K562 (cell line): ENCODE measurements at regions not wholly inside any gene's neighbourhood (a gene's known extent, or its start where the extent isn't known, plus 50 kb on each side); places are given as distances from the start of the nearest gene placed in this dataset.

Experiments
- ATAC-seq: fragments of 200-7000 bp; cut with Tn5 transposase; 3 replicates; pipeline ENCODE4 v1.9.1; 2020; ENCODE audit warnings: moderate library complexity
- BruUV-seq: library from RNA; stranded (reverse); fragments of 400-500 nt; replicated peaks from 2 replicates; lab custom pipeline; 2021; lab: Mats Ljungman, UMichigan
- CTCF ChIA-PET: fragments of 300-600 bp; formaldehyde crosslinking; extraction: SDS; loops from one replicate; lab custom pipeline; 2021; ENCODE audit warnings: low intra/inter-chr PET ratio; lab: Yijun Ruan, JAX
- POLR2A ChIA-PET: fragments of 300-600, 350-650 bp; sonication (Branson Sonifier 250); formaldehyde crosslinking; extraction: SDS; loops from one replicate; lab custom pipeline; 2021; ENCODE audit warnings: antibody characterized with exemption, inconsistent platforms; lab: Yijun Ruan, JAX
- DNase-seq, 4 experiments: peaks; one replicate each; pipeline versions ENCODE4 v3.0.0 to v3.0.0-alpha.2; 2011 to 2018; ENCODE audit warnings: low spot score in 3 of 4, mixed read lengths in 3 of 4; ENCODE audit errors: extremely low read depth in 1 of 4
- FAIRE-seq: peaks from 2 replicates; lab custom pipeline; 2011; peaks lifted over from hg19 to GRCh38; lab: Jason Lieb, UNC
- H2AFZ ChIP-seq: 2 replicates; pipeline ENCODE4 v1.6.0; 2011; ENCODE audit warnings: low read depth, low read length, control low read depth, inconsistent platforms
- H3K27ac ChIP-seq: fragments of 200-600 bp; 3 replicates; pipeline ENCODE4 v1.8.0; 2011; ENCODE audit warnings: low read depth, mild to moderate bottlenecking, control low read depth, inconsistent platforms, low read length, moderate library complexity, mixed read lengths; ENCODE audit errors: extremely low read depth
- H3K27me3 ChIP-seq, 2 experiments: fragments of 300-600 bp in 1 of 2; 2 replicates in 1 of 2; 3 replicates in 1 of 2; pipeline versions ENCODE4 v1.6.0 to v1.8.0; 2011; ENCODE audit warnings: inconsistent platforms in 2 of 2, low read length in 2 of 2, mild to moderate bottlenecking in 1 of 2, mixed read lengths in 1 of 2, moderate library complexity in 1 of 2; ENCODE audit not compliant: control insufficient read depth in 2 of 2, insufficient read depth in 2 of 2
- H3K36me3 ChIP-seq: fragments of 300-600 bp; 3 replicates; pipeline ENCODE4 v1.8.0; 2011; ENCODE audit warnings: mild to moderate bottlenecking, low read length, inconsistent platforms; ENCODE audit not compliant: control insufficient read depth, insufficient read depth
- H3K4me1 ChIP-seq, 2 experiments: fragments of 200-600 bp in 1 of 2; replicated peaks in 1 of 2; 2 replicates in 1 of 2; 3 replicates in 1 of 2; pipeline versions ENCODE4 v1.5.1 to v1.8.0; 2011; ENCODE audit warnings: inconsistent platforms in 2 of 2, low read length in 2 of 2, mild to moderate bottlenecking in 1 of 2, mixed read lengths in 1 of 2, moderate library complexity in 1 of 2; ENCODE audit not compliant: control insufficient read depth in 2 of 2, insufficient read depth in 2 of 2
- H3K4me2 ChIP-seq: 2 replicates; pipeline ENCODE4 v1.6.1; 2011; ENCODE audit warnings: low read length, control low read depth, inconsistent platforms, mixed read lengths; ENCODE audit not compliant: insufficient read depth
- H3K4me3 ChIP-seq: fragments of 200-600 bp; sonication (generic), shearing (Covaris generic); 2 replicates; pipeline ENCODE4 v1.5.1; 2016; ENCODE audit warnings: control low read depth, inconsistent platforms
- H3K79me2 ChIP-seq: fragments of 200-600 bp; 3 replicates; pipeline ENCODE4 v1.8.0; 2011; ENCODE audit warnings: low read length, inconsistent platforms; ENCODE audit not compliant: control insufficient read depth, insufficient read depth
- H3K9ac ChIP-seq, 2 experiments: 2 replicates each; pipeline versions ENCODE4 v1.6.0 to v1.6.1; 2011; ENCODE audit warnings: low read depth in 2 of 2, low read length in 2 of 2, control low read depth in 1 of 2, inconsistent platforms in 1 of 2, mild to moderate bottlenecking in 1 of 2, mixed read lengths in 1 of 2; ENCODE audit not compliant: insufficient read depth in 1 of 2
- H3K9me1 ChIP-seq: one replicate; pipeline ENCODE4 v1.6.0; 2011; ENCODE audit warnings: inconsistent platforms, mild to moderate bottlenecking, low read length, moderate library complexity; ENCODE audit not compliant: control insufficient read depth, insufficient read depth
- H3K9me3 ChIP-seq: replicated peaks from 2 replicates; pipeline ENCODE4 v1.5.1; 2011; ENCODE audit warnings: low read depth, low read length, inconsistent platforms; ENCODE audit not compliant: control insufficient read depth, insufficient read depth
- H4K20me1 ChIP-seq: replicated peaks from 2 replicates; pipeline ENCODE4 v1.6.1; 2011; ENCODE audit warnings: low read length, inconsistent platforms, mixed read lengths; ENCODE audit not compliant: control insufficient read depth, insufficient read depth
- ZNF444 ChIP-seq: fragments of 250-450 bp; sonication (Bioruptor Pico); IDR thresholded peaks from 2 replicates; pipeline ENCODE4 v1.4.0; 2020; ENCODE audit warnings: mild to moderate bottlenecking, moderate library complexity
- WGBS: fragments of 100-300 bp; shearing (Covaris generic); methylation state at CpG from one replicate; pipeline ENCODE4 v1.1.6; 2016; ENCODE audit warnings: low coverage, mixed read lengths; ENCODE audit not compliant: insufficient coverage; ENCODE audit errors: missing lambda C conversion rate; 5-methylcytosine and 5-hydroxymethylcytosine counted together
- in situ Hi-C: fragments of 300-500 bp; cut with MboI; formaldehyde crosslinking; loops from 4 replicates; pipeline ENCODE4 v1.15.0; 2018; ENCODE audit warnings: inconsistent platforms, mixed read lengths
- intact Hi-C: fragments of 100-400 bp; cut with micrococcal nuclease; formaldehyde crosslinking; loops from 2 replicates; pipeline ENCODE4 v1.14.2; 2022
- TF ChIP-seq, protein P1 (sequence below), 2 experiments: fragments of 450-650 bp; IDR thresholded peaks; 2 replicates each; pipeline ENCODE4 v1.6.1; 2018; ENCODE audit warnings: mild to moderate bottlenecking in 2 of 2, low read depth in 1 of 2; ENCODE audit not compliant: partially characterized antibody in 2 of 2
- TF ChIP-seq, protein P2 (sequence below), 3 experiments: fragments of 200-800 bp in 1 of 3; fragments of 250-450 bp in 1 of 3; fragments of 450-650 bp in 1 of 3; sonication (Bioruptor Pico) in 1 of 3; sonication (Bioruptor generic) in 1 of 3; formaldehyde crosslinking in 1 of 3; IDR thresholded peaks; 2 replicates each; pipeline versions ENCODE4 v1.6.1 to v1.8.0; 2016 to 2022; ENCODE audit warnings: mild to moderate bottlenecking in 2 of 3, missing genetic modification characterization in 2 of 3, missing compliant biosample characterization in 1 of 3, moderate library complexity in 1 of 3

- TF ChIP-seq, protein P1, sequence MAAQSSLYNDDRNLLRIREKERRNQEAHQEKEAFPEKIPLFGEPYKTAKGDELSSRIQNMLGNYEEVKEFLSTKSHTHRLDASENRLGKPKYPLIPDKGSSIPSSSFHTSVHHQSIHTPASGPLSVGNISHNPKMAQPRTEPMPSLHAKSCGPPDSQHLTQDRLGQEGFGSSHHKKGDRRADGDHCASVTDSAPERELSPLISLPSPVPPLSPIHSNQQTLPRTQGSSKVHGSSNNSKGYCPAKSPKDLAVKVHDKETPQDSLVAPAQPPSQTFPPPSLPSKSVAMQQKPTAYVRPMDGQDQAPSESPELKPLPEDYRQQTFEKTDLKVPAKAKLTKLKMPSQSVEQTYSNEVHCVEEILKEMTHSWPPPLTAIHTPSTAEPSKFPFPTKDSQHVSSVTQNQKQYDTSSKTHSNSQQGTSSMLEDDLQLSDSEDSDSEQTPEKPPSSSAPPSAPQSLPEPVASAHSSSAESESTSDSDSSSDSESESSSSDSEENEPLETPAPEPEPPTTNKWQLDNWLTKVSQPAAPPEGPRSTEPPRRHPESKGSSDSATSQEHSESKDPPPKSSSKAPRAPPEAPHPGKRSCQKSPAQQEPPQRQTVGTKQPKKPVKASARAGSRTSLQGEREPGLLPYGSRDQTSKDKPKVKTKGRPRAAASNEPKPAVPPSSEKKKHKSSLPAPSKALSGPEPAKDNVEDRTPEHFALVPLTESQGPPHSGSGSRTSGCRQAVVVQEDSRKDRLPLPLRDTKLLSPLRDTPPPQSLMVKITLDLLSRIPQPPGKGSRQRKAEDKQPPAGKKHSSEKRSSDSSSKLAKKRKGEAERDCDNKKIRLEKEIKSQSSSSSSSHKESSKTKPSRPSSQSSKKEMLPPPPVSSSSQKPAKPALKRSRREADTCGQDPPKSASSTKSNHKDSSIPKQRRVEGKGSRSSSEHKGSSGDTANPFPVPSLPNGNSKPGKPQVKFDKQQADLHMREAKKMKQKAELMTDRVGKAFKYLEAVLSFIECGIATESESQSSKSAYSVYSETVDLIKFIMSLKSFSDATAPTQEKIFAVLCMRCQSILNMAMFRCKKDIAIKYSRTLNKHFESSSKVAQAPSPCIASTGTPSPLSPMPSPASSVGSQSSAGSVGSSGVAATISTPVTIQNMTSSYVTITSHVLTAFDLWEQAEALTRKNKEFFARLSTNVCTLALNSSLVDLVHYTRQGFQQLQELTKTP (IDR thresholded peaks at IDR 0.05; ENCODE audit: low read depth in 1 of 2, partially characterized antibody in 2 of 2), result no peak
Measured at GRCh38 chr20:53847139-53847836, 223.1 kb downstream of the BCAS1 start (continued).

DNA sequence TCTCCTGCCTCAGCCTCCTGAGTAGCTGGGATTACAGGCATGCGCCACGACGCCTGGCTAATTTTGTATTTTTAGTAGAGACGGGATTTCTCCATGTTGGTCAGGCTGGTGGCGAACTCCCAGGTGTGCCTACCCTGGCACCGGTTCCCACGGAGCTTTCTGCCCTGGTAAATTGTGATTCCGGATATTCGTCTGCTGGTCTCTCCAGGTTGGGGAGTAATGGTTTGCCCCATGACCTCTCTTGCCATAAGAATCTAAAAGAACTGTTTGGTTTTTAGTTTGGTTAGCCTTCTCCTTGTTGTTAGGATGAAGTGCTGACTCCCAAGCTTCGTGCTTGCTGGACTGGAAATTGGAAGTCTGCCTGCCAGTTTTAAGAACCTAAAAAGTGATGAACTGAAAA lies 223.8 kb downstream of the BCAS1 start:
- TF ChIP-seq, protein P2, sequence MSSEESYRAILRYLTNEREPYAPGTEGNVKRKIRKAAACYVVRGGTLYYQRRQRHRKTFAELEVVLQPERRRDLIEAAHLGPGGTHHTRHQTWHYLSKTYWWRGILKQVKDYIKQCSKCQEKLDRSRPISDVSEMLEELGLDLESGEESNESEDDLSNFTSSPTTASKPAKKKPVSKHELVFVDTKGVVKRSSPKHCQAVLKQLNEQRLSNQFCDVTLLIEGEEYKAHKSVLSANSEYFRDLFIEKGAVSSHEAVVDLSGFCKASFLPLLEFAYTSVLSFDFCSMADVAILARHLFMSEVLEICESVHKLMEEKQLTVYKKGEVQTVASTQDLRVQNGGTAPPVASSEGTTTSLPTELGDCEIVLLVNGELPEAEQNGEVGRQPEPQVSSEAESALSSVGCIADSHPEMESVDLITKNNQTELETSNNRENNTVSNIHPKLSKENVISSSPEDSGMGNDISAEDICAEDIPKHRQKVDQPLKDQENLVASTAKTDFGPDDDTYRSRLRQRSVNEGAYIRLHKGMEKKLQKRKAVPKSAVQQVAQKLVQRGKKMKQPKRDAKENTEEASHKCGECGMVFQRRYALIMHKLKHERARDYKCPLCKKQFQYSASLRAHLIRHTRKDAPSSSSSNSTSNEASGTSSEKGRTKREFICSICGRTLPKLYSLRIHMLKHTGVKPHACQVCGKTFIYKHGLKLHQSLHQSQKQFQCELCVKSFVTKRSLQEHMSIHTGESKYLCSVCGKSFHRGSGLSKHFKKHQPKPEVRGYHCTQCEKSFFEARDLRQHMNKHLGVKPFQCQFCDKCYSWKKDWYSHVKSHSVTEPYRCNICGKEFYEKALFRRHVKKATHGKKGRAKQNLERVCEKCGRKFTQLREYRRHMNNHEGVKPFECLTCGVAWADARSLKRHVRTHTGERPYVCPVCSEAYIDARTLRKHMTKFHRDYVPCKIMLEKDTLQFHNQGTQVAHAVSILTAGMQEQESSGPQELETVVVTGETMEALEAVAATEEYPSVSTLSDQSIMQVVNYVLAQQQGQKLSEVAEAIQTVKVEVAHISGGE (CRISPR knock-in tag; IDR thresholded peaks at IDR 0.05), result peak in 1 of 3 experiments; percentile 93; a peak in 2 of 6 replicates
- TF ChIP-seq ZNF444, result no peak
- Histone ChIP-seq H3K4me1 (peaks cover 0 to 10% of the 10 kb centered on the region in 2 experiments; a peak in 2 of 5 replicates), H3K4me2 (no peak overlapping the region), H2AFZ (no peak overlapping the region), H4K20me1 (no peaks in the 10 kb centered on the region), H3K4me3 (no peak overlapping the region), H3K79me2 (no peaks in the 10 kb centered on the region), H3K36me3 (no peaks in the 10 kb centered on the region), H3K9me3 (no peaks in the 10 kb centered on the region), H3K27me3 (no peaks in the 10 kb centered on the region), H3K9ac (no peak overlapping the region), H3K9me1 (no peaks in the 10 kb centered on the region), H3K27ac (no peak overlapping the region)
- FAIRE-seq (no peak), DNase-seq (no peak), ATAC-seq (no peak)
- no TSS peak for BruUV-seq
- in situ Hi-C loops (no loop called here), intact Hi-C loops (no loop called here)
- ChIA-PET POLR2A (interaction anchor here (0.7 to 1.1 kb wide), 2 partner anchors 9 to 13 kb away, joined by 3 read pairs; no protein-coding TSS in a partner anchor), CTCF (no interaction called here)
- 68% methylated on average over 10 of the region's 10 CpGs for WGBS
